Stimulated activated CD8-positive, alpha-beta memory T cell treated with anti-CD3 and anti-CD28 coated beads, Interleukin-12 subunit alpha, Interleukin-12 subunit beta, amount 100 ng/mL, for 24 hours (primary cell): ENCODE measurements at regions not wholly inside any gene's neighbourhood (a gene's known extent, or its start where the extent isn't known, plus 50 kb on each side); places are given as distances from the start of the nearest gene placed in this dataset.
"Not testable (repeated sequence)": the region's sequence is repeated elsewhere in the genome, so short reads cannot be mapped to it uniquely, and the experiment has no call there.

Source experiments
- DNase-seq: peaks from one replicate; pipeline ENCODE4 v3.0.0-alpha.2; 2020; ENCODE audit errors: extremely low read depth

DNA sequence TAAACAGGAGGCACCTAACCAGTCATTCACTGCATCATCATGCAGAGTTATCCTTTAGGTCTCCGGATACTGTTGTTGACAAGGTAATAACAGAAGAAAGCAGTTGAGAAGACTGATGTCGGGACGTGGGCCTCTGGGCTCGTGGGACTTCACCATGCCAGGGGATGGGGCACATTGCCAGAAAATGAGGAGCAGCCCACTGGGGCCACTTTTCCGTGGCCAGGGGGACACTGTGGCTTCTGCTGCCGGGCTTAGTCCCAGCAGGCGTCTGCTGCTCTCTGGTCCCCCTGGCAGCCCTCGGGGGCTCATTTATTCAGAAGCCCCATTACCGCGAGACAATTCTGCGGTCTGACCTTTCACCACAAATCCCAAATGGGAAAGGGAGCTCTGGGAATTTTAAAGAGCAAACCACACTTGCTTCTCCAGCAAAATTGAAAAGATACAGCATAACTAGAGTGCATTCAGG is 201.2 kb downstream of the DAD1 start:
- DNase-seq: no peak

DNA sequence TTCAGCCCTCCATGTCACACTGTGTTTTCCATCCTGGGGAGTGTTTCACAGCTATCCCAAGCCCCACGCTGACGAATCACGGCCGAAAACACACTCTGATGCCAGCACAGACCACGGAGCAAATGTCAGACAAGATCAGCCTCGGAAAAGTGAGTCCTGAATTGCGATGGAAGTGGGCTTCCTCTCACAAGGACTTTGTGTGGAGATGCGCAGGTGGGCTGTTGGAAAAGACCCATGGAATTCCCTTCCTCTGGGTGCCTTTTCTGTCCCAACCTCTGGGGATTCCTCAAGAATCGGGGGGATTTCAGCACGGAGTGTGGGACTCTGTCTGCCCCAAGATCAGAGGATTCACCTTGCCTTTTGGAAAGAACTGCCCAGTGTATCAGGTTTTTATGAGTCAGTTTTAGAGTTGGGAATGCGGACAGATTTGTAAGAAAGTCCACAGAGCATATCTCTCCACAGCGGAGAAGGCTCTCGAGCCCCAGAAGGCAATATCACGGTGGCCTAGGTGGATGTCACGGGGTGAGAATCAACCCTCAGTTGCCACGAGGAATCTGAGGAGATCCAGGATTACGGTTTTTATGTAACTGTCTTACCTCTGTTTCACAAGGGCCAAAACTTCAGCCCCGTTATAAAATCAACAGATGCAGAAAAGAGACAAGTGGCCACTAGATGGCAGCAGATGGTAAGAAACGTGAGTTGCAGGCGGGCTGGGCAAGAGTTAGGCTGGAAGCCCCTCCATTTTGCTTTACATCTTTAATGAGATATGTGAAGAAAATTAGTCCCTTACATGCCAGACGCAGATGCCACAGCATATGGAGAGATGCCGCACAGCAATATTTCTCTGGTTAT is 201.9 kb downstream of the DAD1 start:
- DNase-seq: no peak

DNA sequence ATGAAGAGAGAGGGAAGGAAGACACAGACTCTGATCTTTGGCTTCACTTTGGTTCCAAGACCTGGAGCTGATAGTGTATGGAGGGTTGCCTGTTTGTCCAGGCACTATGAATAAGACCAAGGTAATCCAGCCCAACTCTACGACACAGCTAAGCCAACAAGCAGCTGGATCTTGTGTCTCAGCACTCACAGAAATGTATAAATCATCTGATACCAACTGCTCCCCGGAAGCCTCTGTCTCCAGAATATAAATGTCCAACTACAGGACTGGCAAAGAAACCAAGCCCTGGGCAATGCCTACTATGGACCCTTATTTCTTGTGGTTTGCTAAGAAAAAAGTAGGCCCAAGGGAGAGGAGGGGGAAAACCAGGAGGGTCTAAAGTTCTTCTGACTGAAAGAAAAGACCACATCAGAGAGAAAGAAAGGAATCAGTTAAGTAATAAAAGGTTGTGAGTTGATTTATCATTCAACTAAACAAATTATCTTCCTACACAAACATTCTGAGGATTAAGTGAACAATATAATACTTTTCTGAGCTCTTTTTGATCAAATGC is 204.0 kb downstream of the DAD1 start:
- DNase-seq: no peak

DNA sequence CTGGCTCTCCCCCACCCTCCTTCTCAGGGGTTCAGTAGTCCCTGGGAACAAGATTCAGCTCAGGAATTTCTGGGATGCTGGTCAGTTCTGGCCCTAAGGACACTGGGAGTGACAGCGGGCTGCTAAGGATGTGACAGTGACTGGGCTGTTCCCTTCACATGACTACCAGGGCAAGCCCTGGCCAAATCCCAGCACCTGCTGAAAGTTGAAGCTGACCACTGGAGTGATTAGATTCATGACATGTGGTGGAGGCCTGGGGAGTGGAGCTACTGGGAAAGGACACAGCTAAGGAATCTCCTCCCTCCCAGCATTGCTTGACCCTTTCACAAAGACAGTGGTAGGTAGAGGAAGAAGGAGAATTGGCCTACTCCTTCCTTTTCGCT is 204.9 kb downstream of the DAD1 start:
- no peak for DNase-seq

DNA sequence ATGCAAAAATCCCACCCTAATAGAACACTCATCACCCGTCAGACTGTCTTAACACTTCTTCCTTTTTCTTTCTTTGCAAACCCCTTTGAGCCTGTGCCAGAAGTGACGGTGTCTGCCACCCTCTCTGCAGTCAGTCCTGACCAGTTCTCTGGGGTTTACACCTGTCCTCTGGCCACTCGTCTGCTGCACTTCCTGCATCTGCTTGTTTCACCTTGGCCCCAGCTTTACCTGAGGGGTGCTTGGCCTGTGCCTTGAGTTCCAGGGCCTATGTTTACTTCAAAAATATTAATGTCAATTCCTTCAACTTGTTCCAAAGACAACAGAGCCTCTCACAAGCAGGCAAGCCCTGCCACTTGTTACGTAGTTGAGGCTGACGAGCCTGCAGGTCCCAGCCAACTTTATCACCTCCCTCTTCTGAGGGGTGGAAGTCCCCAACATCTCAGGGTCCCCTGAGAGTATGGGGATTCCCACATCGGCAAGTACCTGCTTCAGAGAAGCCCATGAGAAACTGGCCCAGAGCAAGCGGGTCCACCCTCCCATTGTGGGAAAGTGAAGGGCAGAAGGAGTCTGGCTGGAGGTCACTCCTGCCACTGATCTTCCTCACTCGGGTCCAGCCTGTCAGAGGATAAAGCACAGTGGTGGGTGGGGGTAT is 205.4 kb downstream of the DAD1 start:
- no peak for DNase-seq

DNA sequence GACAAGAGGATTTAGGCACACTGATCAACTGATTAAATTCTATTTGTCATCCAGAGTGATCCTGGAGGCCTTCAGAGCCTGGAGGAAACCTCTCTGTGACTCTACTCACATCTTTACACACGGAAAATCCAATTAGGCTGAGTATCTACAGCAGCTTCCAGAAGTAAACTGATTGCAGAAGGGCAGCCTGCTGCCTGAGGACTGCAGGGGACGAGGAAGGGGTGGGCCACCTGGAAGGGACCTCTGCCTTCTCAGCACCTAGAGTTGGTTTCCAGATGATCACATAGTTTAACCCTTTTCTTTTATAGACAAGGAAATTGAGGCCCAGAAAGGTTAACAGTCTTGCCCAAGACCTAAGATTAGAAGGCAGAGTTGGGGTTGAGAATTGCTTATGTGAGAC is 206.1 kb downstream of the DAD1 start:
- DNase-seq: no peak

DNA sequence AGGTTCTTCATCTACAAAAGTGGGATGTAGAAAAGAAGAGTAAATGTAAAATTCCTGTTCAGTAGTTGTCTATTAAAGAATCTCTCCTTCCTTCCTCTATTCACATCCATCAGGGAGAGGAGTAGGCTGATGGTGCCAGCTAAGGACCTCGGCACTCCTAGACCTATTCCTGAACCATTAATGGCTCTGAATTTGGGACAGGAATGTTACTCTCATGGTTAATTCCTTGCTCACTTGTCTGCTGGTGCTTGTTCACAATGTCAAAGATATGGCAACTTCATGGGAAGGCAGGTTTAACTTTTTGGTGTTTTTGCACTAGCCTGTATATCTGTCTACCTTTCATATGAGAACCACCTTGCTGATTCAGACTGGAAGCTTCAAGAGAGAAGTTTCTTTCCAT is 206.6 kb downstream of the DAD1 start:
- DNase-seq: no peak

DNA sequence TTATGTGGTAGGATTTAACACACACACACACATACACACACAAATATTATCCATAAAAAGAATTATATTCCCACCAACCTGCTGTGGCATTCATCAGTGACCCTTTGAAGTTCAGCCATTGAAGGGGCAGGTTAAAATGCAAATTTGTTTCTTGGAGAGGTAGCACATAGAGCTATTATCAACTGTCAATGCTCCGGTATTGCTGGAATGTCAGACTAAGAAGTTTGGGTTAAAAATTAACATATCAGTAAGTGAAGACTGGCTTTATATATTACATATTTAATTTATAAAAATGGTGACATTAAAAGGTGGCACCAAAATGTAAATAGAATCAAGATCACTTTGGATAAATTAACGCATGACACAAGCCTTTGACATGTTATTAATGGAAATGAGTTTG is 207.3 kb downstream of the DAD1 start:
- DNase-seq: no peak

DNA sequence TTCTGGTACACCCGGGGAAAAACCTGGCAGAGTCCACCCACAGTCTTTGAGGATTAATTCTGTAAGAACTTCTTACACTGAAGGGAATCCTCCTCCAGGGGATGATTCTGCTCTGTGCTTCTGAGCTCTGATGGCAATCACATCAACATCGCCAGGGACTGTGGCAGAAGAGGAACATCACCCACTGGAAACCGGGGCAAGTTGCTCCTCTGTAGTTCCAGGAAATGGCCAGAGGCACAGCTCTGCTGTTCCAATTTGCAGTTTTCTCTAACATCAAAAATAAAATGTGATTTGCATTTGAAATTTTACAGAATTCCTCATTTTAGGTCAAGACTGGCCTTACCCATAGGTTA is 207.6 kb downstream of the DAD1 start:
- no peak for DNase-seq

DNA sequence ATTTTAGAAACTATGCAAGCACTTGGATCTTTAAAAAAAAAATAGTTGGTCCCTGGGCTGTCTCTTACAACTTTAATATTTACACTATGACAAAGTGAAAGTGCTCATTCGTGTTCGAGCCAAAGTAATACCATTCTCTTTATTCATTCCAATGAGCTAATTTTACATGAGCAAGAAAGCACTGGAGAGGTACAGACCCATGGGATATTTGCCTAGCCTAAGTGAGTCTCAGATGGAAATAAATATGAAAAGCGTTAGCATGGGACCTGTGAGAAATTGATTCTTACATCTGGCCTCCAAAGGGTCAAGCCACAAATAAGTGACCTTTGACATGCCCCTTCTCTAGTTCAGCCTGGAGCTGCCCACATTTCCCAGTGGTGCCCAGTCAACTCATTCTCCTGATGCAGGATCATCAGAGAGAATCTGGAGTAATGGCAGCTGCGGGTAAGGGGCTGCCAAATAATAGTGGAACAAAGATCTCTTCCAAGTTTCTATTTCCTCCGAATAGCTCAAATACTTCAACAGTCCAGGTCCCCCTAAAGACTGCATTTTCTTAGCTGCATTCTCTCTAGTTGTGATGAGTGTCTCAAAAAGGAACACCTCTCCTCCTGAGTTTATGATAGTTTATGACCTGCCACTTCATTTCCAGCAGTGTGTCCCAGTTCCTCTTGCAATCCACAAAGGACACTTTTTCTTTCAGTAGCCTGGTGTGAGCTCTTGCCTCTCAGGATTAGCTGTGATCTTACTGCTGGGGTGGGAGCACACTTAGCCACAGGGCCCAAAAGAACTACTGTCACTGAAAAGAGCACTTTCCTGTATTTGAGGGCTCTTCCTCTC is 208.2 kb downstream of the DAD1 start:
- no peak for DNase-seq

DNA sequence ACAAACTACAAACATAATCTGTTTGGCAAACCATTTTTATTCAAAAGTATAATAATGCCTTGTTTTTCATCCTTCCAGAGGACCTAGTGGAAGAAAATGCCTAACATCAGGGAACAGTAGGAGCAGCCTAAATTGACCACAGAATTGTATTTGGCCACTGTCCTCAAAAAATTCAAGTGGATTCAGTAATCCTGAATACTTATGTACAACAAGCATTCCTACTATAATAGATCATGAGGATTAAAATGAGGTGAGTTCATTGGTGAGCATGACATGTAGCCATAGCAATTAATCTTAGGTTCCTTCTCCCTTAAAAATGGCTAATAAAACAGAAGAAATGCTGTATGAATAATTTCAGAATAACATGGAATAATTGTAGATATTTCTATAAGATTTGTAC is 209.3 kb downstream of the DAD1 start:
- no peak for DNase-seq

DNA sequence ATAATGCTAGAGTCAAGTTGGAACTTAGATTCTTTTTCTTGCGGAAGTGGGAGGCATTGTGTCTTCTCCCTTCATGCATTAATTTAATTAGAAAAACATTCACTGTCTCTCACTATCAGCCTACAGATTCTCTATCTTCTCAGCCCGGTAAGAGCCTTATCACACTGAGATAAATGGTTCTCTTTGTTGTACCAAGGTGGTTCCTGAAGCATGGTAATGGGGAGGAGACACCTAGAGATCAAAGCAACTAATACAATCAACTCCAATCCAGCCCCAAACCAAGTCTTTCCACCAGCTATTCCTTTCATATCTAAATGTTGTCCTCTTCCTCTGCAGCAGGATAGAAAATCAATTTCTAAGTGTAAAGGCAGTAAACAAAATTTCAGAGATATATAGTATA is 210.8 kb downstream of the DAD1 start:
- DNase-seq: no peak

DNA sequence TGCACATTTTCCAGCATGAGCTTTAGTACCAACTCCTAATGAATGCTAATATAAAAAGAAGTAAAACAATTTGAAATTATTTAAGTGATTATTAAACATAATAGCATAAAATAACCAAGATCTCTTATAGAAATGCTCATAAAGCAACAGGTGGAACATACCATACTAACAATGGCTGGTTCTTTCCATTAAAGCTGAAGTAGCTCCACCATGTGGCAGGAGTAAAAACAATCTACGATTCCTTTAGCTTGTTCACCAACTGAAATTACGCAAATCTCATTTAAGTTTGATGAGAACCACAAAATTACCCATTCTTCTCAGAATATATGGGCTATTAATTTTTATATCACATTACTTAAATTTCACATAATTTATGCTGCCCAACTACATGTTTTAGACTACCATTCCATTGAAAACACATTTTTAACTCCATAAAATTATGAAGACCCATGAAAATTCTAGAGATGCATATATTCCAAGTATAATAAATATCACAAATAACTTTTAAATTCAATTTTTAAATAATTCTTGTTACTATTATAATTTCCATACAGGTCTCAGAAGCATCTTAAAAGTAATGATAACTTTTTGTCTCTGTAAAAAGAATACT is 213.6 kb downstream of the DAD1 start:
- no peak for DNase-seq

DNA sequence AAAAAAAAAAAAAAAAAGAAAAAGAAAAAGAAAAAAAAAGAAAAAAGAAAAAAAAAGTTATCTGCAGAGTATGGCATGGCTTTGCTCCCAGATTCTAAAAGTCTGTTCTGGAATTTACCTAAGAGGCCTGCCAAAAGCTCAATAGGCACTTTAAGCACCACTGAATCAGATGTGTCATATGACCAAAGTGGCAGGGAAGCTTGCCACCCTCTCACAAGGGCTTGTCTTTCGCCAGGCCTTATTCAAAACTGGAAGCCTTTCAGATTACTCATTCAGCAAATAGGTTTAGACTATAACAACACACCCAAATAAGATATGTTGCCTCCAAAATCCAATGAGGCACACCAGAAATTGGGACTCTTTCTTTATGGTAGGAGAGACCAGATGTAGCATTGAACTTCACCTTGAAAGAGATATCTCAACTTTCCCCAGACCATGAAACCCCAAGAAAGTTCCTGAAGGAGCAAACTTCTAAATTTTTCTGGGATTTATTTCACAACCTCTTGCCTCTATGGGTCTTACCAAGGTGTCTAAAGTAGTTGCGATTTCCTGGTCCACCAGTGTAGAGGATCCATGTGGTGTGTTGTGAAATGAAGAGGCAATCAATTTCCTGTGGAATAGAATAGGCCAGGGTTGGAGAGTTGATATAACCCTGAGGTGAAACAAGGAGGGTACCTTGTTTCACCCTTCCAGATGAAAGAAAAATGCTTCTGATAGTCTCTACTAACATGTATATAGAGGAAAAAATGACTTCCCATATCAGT is 218.8 kb downstream of the DAD1 start:
- DNase-seq: no peak

DNA sequence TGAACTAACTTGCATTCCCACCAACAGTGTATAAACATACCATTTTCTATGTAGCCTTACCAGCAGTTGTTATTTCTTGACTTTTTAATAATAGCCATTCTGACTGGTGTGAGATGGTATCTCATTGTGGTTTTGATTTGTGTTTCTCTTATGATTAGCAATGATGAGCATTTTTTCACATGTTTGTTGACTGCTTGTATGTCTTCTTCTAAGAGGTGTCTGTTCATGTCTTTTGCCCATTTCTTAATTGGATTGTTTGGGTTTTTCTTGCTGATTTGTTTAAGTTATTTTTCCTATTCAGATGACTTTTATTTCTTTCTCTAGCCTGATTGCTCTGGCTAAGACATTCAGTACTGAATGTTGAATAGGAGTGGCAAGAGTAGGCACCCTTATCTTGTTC is 230.3 kb downstream of the DAD1 start:
- DNase-seq: no peak

DNA sequence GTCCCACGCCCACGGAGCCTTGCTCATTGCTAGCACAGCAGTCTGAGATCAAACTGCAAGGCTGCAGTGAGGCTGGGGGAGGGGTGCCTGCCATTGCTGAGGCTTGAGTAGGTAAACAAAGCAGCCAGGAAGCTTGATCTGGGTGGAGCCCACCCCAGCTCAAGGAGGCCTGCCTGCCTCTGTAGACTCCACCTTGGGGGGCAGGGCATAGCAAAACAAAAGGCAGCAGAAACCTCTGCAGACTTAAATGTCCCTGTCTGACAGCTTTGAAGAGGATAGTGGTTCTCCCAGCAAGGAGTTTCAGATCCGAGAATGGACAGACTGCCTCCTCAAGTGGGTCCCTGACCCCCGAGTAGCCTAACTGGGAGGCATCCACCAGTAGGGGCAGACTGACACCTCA is 239.7 kb downstream of the DAD1 start:
- not testable (repeated sequence) for DNase-seq

DNA sequence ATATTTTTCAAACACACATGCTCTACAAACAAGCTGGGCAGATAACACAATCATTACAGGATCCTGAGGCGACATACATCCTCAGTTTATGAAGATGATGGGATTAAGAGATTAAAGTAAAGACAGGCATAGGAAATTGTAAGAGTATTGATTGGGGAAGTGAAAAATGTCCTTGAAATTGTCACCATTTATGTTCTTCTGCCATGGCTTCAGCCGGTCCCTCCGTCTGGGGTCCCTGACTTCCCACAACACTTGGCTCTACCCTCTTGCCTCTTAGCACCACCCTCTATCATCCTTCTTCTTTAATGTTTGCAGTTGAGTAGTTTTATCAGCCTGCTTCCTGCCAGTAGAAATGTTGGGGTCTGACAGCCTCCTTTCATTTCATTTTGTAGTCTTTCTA is 244.4 kb downstream of the DAD1 start:
- no peak for DNase-seq

DNA sequence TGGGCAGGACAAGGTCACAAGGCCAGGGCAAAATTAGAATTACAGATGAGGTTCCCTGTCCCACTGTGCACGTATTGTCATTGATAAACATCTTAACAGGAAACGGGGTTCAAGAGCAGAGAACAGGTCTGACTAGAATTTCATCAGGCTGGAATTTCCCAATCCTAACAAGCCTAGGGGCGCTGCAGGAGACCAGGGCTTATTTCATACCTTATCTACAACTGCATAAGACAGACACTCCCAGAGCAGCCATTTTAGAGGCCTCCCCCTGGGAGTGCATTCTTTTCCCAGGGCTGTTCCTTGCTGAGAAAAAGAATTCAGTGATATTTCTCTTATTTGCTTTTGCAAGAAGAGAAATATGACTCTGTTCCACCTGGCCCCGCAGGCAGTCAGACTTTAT is 244.8 kb downstream of the DAD1 start:
- DNase-seq: not testable (repeated sequence)

DNA sequence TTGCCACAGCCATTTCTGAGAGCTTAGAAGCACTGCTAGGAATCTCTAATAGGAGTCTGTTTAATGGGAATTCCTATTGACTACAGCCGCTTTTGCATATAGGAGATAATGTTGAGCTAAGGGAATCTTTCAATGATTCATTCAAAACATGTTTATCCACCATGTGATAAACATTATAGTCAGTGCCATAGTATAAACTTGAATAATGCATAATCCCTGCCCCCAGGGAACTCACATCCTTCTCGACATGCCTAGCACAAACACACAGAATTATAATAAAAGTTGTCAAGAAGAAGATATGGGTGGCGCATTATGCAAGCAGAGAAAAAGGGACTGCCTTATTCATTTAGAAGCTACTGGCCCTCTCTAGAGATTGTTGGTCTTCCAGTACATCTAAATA is 248.0 kb downstream of the DAD1 start:
- no peak for DNase-seq

DNA sequence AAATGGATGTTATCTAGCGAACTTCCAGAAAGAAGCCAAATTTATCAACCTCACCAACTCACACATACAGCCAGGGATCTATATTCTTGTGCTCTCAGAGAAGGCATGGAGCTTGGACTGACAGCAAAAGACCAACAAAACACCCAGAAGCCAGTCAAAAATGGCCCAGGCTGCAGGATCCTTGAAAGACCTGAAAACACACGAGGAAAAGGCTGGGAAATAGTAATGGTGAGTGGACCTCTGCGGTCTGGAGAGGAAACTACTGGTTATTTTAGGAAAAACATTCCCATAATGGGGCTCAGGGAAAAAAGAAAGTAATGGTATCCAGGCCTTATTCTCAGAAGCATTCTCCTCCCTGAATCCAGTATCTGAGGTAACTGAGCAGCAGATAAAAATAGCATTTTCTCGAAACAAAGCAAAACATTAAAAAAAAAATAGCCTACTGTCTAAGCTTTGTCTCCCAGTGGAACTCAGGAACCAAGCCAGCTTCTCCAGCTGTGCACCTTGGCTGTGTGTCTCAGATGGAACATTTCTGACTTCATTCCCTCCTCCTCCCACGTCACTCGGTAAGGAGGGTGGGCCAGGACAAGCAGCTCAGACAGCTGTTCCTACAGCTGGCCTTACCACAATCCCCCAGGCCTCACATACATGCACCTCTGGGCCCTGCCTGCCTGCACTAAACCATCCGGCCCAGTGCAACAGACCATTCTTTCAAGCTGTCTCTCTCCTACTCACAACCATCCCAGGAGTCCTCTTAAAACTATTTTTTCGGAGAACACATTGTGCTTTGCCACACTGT is 249.9 kb downstream of the DAD1 start:
- DNase-seq: no peak
